Liver (tissue), 3 donors: ENCODE measurements at regions not wholly inside any gene's neighbourhood (a gene's known extent, or its start where the extent isn't known, plus 50 kb on each side); places are given as distances from the start of the nearest gene placed in this dataset.

Experiments
- ATF3 ChIP-seq: IDR thresholded peaks from 2 replicates; pipeline ENCODE4 v1.6.1; 2016; ENCODE audit warnings: antibody characterized with exemption
- CTCF ChIP-seq: fragments of 150-350 bp; IDR thresholded peaks from 2 replicates; pipeline ENCODE4 v1.5.1; 2017; ENCODE audit warnings: improper control_type of control experiment, low read depth, low read length; ENCODE audit not compliant: missing input control
- FOXA1 ChIP-seq: IDR thresholded peaks from 2 replicates; pipeline ENCODE4 v1.6.1; 2016; ENCODE audit warnings: antibody characterized with exemption
- FOXA2 ChIP-seq: IDR thresholded peaks from 2 replicates; pipeline ENCODE4 v1.6.1; 2016; ENCODE audit warnings: antibody characterized with exemption
- MAX ChIP-seq: IDR thresholded peaks from 2 replicates; pipeline ENCODE4 v1.6.1; 2016; ENCODE audit warnings: antibody characterized with exemption
- RXRA ChIP-seq, 2 donors: IDR thresholded peaks; 2 replicates each; pipeline ENCODE4 v1.6.1; 2017 to 2018; ENCODE audit warnings: antibody characterized with exemption in 2 of 2, mild to moderate bottlenecking in 1 of 2
- TAF1 ChIP-seq: conservative IDR thresholded peaks from 2 replicates; pipeline ENCODE4 v1.6.1; 2016; ENCODE audit warnings: antibody characterized with exemption, mild to moderate bottlenecking
- YY1 ChIP-seq: IDR thresholded peaks from 2 replicates; pipeline ENCODE4 v1.6.1; 2016; ENCODE audit warnings: antibody characterized with exemption, mild to moderate bottlenecking
- donor health status: healthy.
- donor health status: healthy.

GRCh38 chr20:2221921-2222320 lies 73.9 kb upstream of the TGM3 start:
- TF ChIP-seq CTCF (no peak), FOXA2 (no peak), ATF3 (no peak), MAX (no peak), TAF1 (no peak), FOXA1 (no peak), RXRA (IDR thresholded peaks at IDR 0.05) (no peak), YY1 (no peak)
